ENCODE measurements at regions not wholly inside any gene's neighbourhood (a gene's known extent, or its start where the extent isn't known, plus 50 kb on each side); places are given as distances from the start of the nearest gene placed in this dataset.
"Not testable (repeated sequence)": the region's sequence is repeated elsewhere in the genome, so short reads cannot be mapped to it uniquely, and the experiment has no call there.

DNA sequence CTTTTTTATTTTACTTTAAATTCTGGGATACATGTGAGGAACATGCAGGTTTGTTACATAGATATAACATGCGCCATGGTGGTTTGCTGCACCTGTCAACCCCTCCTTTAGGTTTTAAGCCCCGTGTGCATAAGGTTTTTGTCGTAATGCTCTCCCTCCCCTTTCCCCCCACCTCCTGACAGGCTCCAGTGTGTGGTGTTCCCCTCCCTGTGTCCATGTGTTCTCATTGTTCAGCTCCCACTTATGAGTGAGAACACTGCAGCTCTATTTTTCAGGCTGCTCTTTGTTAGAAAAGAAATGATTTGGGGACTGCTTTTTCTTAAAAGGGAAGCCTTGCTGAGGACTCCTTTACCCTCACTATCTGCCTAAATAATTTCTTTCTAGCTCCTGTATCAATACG lies 430.2 kb upstream of the TMEM132C start:
- TF ChIP-seq, protein P1, sequence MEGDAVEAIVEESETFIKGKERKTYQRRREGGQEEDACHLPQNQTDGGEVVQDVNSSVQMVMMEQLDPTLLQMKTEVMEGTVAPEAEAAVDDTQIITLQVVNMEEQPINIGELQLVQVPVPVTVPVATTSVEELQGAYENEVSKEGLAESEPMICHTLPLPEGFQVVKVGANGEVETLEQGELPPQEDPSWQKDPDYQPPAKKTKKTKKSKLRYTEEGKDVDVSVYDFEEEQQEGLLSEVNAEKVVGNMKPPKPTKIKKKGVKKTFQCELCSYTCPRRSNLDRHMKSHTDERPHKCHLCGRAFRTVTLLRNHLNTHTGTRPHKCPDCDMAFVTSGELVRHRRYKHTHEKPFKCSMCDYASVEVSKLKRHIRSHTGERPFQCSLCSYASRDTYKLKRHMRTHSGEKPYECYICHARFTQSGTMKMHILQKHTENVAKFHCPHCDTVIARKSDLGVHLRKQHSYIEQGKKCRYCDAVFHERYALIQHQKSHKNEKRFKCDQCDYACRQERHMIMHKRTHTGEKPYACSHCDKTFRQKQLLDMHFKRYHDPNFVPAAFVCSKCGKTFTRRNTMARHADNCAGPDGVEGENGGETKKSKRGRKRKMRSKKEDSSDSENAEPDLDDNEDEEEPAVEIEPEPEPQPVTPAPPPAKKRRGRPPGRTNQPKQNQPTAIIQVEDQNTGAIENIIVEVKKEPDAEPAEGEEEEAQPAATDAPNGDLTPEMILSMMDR (IDR thresholded peaks at IDR 0.05; ENCODE audit: insufficient read depth, low read length, poor library complexity, severe bottlenecking): not testable (repeated sequence)
- not testable (repeated sequence) for TF ChIP-seq EZH2phosphoT487 (conservative IDR thresholded peaks at IDR 0.05; ENCODE audit: low read length)
